ENCODE measurements at regions not wholly inside any gene's neighbourhood (a gene's known extent, or its start where the extent isn't known, plus 50 kb on each side); places are given as distances from the start of the nearest gene placed in this dataset.
A peak's percentile ranks its signal among the peaks of the same experiment; 100 is the strongest.

DNA sequence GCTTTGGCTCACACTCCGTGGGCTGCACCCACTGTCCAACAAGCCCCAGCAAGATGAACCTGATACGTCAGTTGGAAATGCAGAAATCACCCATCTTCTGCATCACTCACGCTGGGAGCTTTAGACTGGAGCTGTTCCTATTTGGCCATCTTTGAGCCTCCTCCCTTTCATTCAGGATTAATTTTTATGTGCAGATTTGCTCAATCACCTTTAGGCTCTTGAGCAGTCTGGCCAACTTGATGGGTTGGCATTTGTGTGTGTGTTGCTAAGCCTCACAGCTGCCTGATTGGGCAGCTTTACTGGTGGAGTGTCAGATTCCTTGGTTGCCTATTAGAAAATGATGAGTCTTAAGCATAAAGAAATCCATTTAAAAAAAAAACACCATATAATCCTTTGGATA lies 236.1 kb downstream of the KIF20B start:
- H3K4me3 ChIP-seq (ENCODE audit: low read depth, low read length) = no peak overlapping the region
- no peak for DNase-seq (ENCODE audit: low read depth)

DNA sequence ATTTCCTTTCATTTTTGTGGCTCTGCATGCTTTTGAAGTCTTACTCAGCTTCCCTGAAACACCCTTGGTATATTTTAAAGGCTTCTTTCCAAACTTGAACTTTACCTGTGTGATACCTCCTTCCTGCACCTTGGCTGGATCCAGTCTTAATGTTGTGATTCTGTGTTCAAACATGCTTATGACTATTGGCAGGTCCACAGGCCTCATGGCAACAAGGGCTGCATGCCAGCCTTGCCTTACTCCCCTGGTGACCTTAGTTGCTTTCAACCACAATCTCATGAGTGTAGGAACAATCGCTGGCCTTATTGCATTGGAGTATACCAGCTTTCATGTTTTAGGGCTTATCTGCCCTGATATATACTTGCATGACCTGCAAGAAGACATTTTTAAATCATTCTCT lies 238.7 kb downstream of the KIF20B start:
- DNase-seq (ENCODE audit: low read depth) = no peak
- no peak overlapping the region for H3K4me3 ChIP-seq (ENCODE audit: low read depth, low read length)

DNA sequence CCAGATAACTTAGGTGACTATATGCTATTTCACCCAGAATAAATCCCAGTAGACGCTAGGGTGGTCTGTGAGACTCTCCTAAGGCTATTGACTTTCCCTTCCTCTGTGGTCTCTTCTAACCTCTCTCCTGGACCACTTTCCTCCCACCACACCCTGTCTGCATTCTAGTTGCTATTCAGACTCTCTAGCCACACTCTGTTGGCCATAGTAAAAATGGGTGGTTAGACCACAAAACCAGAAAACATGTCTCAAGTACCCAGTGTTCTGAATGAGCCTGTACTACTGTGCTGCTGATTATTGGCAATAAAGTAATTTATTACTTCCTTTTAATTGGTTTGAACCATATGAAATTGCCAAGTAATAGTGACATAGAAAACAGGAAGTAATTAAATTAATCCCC lies 240.8 kb downstream of the KIF20B start:
- no peak for DNase-seq (ENCODE audit: low read depth)
- no peak overlapping the region for H3K4me3 ChIP-seq (ENCODE audit: low read depth, low read length)

DNA sequence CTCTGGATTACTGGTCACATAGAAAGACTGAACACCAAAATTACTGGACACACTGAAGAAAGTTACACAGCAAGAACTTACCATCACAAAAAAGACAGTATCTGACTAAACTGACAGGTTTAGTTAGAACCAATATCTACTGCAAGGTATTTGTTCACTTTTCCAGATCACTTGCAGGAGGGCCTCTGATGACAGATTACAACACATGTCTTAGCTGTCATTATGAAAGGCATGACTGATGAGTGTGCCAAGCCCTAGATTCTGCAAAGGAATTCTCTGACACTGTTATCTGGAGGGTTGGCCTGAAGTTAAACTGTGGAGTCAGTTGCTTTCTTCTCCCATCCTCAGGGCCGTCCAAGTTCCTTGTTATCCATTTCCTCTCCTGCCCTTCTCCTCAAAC lies 242.7 kb downstream of the KIF20B start:
- no peak overlapping the region for H3K4me3 ChIP-seq (ENCODE audit: low read depth, low read length)
- no peak for DNase-seq (ENCODE audit: low read depth)

DNA sequence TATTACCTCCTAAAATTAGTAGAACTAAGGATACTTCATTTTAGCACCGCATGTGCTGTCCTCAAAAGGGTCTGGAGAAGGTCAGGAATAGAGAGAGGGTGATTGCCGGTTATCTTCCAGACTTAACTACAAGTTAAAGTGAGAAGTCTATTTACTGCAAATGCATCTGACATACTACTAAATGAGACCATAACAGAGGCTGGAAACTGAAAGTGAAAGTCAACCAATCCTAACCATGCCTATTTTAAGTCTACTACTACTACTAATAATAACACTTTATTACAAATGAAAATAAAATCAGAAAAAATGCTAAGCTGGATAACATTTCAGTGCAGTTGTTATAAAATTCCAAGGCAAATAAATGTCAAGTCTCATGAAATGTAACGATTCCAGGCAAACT lies 244.7 kb downstream of the KIF20B start:
- H3K4me3 ChIP-seq (ENCODE audit: low read depth, low read length) = peak overlapping the region; percentile 5
- no peak for DNase-seq (ENCODE audit: low read depth)

DNA sequence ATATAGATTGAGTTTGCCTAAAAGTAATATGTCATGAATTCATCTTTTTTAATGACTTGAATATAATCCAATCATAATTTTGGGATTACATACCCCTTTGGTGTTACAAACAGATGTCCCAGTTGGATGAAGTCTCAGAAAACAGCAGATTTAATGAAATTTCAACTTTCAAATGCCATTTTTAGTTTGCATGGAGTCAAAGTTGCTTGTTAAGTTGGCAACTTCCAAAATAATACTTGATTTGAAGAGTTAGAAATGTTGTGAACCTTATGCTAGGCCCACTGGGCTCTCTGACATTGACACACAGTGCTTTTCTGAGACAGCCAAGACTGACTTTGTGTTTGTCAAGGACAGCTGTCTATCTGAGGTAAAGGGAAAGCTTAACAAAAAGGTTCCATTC lies 248.1 kb downstream of the KIF20B start:
- DNase-seq (ENCODE audit: low read depth) = no peak
- H3K4me3 ChIP-seq (ENCODE audit: low read depth, low read length) = no peak overlapping the region

DNA sequence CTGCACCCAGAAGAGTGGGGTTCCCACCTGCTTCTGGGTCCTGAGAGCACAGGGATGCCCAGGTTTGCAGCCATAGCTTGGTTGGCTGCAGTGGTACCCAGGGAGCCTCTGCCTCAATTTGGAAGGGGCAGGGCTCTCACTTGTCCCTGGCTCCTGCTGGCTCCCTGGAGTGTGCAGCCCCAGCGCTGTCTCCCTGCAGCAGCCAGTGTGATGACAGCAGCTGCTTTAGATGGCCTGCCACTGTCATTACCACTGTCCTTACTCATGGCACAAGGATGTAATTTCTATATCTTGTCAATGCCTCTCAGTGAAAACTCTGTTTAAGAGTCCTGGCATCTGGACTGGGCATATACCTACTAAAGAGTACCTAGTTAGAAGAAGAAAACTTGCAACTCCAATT lies 250.9 kb downstream of the KIF20B start:
- DNase-seq (ENCODE audit: low read depth) = no peak
- H3K4me3 ChIP-seq (ENCODE audit: low read depth, low read length) = no peak overlapping the region

DNA sequence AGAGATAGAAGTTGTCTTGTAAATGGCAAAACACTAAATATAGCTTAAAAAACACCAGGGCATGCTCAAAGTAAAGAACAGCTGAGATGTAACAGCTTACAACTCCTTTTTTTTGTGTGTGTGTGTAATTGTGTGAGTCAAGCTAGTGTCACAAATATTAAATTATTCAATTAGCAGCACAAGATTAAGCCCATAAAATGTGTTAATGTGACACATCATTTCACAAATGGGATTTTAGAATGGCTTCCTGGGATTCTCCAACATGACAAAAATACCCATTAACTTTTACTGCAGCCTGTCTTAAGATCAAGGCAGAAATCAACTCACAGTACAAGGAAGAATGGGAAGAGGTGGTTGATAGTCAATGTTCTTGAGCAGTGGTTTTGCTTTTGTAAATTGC lies 251.4 kb downstream of the KIF20B start:
- H3K4me3 ChIP-seq (ENCODE audit: low read depth, low read length) = no peak overlapping the region
- no peak for DNase-seq (ENCODE audit: low read depth)

DNA sequence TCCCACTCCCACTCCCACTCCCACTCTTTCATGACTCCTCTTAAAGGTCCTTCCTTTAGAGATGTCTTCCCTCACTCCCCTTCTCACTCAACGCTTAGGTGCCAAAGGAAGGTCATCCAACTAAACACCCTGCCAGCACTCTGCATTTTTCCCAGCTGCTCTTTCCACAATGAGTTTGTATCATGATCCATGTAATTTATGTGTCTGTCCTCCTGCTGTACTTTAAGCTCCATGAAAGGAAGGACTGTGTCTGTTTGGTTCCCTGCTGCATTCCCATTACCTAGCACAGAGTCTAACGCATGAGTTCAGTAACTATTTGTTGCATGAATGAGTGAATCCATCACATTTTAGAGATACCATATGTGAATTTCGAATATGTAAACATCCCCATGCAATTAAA lies 252.7 kb downstream of the KIF20B start:
- H3K4me3 ChIP-seq (ENCODE audit: low read depth, low read length) = no peak overlapping the region
- DNase-seq (ENCODE audit: low read depth) = no peak

DNA sequence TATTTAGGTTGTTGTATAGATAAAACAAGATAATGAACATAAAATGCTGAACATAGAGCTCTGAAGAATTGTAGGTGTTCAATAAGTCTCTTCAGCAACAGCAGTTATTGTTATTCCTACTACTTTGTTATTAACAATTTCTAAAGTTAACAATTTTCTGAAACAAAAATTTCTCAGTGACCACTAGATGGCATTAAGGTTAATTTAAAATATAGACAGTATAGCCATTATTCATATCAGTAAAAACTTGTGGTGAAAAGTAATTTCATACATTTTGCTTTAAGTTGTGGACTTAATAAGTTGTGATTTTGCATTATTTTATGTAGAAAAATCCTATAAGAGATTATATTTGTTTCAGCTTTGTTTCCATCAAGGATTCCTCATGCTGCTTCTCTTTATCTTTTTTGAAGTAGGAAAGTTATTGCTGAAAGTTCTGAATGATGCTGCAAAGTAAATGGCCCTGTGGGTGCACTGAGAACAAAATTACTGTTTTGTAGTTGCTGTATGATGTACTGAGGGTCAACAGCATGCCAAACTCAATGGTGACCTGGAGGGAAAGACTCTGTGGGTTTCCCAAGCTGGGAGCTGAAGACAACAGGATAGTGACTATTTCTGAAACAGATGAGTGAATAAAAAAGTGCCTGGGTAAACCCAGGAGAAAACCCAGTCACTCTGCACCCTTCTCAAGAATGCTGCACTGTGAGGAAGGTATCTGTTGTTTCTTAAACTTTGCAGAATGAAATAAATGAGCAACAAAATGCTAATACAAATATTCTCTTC lies 253.6 kb downstream of the KIF20B start:
- no peak for DNase-seq (ENCODE audit: low read depth)
- no peak overlapping the region for H3K4me3 ChIP-seq (ENCODE audit: low read depth, low read length)

DNA sequence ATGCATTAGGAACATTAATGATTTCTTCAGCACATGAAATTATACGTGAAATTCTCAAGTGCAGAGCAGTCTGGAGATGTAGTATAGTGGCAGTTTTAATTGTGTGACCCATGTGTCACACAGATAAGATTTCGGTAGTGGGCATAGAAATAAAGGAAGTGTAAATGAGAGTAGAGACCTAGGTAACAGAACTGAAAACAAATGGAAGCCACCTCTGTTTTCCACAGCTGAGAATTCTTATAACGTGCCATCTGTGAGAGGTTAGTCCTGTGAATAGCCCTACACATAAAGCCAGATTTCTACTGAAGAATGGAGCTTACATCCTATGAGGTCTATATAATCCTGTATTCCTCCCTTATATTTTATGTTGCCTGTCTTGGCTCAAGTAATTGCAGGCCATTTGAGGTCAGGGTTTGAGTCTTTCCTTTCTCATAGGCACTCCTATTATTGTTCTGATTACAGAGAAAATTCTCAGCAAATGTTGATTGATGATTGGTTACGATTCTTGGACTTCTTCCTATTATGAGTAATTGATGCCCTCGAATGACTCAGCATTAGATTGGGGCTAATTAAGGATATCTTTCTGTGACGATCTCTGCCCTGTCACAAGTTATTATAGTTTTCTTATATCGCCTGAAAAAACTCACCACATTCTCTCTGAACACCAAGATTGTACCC lies 258.2 kb downstream of the KIF20B start:
- no peak for DNase-seq (ENCODE audit: low read depth)
- no peak overlapping the region for H3K4me3 ChIP-seq (ENCODE audit: low read depth, low read length)

DNA sequence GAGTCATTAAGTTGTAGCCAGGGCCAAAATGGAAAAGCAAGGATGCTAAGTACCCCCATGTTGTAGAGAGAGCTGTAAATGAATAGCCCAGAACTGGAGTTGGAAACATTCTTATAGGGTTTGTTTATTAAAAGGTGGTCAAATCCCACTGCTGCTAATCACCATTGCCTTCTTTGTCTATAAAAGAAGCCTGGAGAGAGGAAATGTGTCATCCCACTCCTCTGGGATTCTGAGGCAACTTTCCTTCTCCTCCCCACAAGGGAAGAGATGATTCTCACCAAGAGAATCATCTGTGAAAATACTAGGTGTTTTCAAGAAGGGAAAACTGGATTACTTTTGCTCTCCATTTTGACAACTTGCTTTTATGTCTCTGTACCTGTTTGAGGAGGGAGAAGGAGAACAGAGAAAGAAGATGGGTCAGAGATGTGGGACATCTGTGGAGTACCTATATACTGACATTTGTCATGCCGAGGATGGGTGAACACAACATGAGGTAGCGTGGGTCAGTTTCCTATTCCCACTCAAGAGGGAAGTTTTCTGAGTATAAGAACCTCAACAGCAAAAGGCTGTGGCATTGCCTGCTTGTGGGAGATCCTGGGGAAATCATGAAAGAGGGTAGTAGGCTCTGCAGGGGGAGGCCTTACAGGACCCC lies 262.2 kb downstream of the KIF20B start:
- H3K4me3 ChIP-seq (ENCODE audit: low read depth, low read length) = no peak overlapping the region
- DNase-seq (ENCODE audit: low read depth) = no peak

DNA sequence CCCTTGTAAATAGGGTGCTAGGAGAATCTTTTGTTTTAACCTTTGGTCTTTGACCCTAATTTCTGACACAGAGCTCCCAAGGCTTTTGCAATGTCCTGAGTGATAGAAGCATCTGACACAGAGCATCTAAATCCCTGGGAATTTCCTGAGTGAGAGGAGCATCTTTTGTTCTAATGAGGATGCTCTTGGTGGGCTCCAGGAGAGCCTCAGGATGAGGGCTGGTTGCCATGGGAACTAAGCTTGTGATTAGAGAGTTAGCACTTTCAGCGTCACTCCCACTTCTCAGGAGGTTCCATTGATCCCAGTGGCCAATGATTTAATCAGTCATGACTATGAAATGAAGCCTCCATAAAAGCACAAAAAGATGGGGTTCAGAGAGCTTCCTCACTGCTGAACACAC lies 264.8 kb downstream of the KIF20B start:
- no peak overlapping the region for H3K4me3 ChIP-seq (ENCODE audit: low read depth, low read length)
- DNase-seq (ENCODE audit: low read depth) = no peak

DNA sequence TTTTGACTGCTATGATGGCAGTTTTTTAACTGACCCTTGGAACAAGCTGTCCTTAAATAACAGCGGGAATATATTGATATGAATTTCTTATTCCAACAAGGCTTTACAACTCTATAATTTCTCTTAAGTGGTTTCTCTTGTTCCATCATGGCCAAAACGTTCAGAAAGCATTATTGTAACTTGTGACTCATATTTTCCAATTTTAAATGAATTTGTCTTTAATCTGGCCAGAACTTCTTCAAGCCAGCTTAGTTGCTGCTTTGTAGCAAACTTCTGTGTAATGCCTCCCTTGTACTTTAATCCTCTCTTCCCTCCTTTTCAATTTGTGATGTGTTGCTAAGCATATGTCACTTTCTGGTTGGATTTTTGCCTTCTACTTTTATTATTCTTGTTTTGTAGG lies 271.9 kb downstream of the KIF20B start:
- DNase-seq (ENCODE audit: low read depth) = no peak
- H3K4me3 ChIP-seq (ENCODE audit: low read depth, low read length) = no peak overlapping the region

DNA sequence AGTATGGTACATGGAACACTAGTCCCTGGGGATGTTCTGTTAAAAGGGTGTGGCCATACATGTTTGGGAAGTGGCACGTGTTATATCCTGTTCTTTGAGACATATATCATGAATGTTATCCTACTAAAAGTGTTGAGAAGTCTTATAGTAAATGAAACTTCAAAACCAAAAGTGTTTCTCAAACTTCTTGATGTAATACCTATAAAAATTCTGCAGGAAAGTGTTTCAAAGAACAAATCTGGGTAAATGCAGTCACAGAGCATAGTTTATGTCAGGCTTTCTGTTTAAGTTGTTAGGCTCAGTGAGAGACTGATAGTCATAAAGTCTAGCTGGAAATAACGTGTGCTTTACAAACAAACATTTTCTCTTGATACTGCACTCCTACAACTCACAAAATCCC lies 273.7 kb downstream of the KIF20B start:
- DNase-seq (ENCODE audit: low read depth) = no peak
- H3K4me3 ChIP-seq (ENCODE audit: low read depth, low read length) = no peak overlapping the region

DNA sequence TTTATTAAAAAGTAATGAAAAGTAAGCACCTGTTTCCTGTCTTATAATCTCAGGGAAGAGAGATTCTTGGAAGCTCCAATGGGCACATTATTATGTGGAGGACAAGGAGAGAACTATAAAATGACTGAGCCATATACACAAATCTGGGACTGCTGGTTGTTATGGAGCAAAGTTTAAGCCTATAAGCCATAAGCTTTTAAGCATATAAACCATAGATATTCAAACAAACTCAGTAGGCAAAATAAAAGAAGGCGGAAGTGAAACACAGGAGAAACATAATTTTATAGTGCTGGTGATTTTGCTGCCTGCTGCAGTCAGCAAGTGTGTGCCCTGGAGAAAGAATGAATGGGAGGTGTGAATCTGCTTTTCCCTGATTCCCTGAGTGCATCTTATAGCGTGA lies 274.4 kb downstream of the KIF20B start:
- H3K4me3 ChIP-seq (ENCODE audit: low read depth, low read length) = no peak overlapping the region
- DNase-seq (ENCODE audit: low read depth) = no peak

DNA sequence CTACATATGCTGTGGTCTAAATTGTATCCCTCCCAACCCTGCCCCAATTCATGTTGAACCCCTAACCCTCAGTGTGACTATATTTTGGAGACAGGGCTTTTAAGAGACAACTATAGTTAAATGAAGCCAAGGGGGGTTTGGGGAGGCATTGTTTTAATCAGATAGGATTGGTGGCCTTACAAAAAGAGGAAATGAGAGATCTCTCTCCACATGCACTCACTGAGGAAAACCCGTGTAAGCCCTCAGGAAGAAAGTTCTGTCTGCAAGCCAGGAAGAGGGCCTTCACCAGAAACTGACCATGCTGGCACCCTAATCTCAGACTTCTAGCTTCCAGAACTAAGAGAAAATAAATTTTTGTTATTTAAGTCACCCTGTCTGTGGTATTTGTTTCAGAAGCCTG lies 276.7 kb downstream of the KIF20B start:
- no peak for DNase-seq (ENCODE audit: low read depth)
- H3K4me3 ChIP-seq (ENCODE audit: low read depth, low read length) = no peak overlapping the region

DNA sequence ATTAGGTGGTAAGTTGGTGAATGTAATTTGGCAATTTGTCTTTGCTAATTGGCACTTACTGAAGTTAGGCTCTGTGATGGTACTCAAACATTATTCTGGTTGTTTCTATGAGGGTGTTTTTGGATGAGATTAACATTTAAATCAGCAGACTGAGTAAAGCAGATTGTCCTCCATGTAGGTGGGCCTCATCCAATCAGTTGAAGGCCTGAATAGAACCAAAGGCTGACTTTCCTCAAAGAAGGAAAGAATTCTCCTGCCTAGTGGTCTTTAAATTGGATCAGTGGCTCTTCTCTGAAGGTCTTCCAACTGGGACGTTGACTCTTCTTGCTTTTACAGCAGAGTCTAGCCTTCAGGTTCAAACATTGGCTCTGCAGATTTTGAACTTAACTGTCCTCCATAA lies 278.3 kb downstream of the KIF20B start:
- H3K4me3 ChIP-seq (ENCODE audit: low read depth, low read length) = no peak overlapping the region
- no peak for DNase-seq (ENCODE audit: low read depth)

DNA sequence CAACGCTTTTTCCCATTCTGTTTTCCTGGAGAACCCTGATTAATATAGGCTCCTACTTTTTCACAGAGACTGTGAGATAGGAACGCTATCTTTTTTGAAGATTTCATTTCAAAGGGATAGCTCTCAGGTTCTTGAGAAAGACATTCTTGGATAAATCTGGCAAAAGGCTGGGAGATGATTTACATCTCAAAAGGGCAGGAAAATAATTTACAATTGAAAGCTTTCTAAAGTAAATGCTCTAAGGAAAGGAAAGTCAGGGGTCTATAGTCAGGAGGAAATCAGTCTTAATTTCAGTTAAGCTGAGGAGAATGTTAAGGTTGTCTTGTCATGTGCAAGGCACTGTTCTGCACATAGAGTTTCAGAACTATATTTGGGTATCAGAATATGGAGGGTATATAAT lies 278.8 kb downstream of the KIF20B start:
- H3K4me3 ChIP-seq (ENCODE audit: low read depth, low read length) = no peak overlapping the region
- no peak for DNase-seq (ENCODE audit: low read depth)

DNA sequence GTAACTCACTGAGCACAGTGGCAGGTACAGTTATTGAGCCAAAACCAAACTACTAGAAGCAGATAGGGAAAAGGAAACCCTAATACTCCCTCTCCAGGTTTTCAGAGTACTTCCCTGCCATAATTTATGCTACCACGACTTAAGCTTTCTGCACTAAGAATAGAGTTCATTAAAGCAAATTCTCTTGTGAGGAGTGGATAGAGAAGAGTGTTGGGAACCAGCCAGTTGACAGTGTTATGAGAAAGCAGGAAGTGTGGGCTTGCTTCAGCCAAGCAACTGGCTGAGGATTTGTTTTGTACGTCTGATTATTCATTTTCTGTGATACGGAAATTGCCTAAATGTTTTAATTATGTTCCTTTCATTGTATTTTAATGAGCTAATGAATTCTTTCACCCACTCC lies 280.5 kb downstream of the KIF20B start:
- no peak overlapping the region for H3K4me3 ChIP-seq (ENCODE audit: low read depth, low read length)
- DNase-seq (ENCODE audit: low read depth) = peak; percentile 3

DNA sequence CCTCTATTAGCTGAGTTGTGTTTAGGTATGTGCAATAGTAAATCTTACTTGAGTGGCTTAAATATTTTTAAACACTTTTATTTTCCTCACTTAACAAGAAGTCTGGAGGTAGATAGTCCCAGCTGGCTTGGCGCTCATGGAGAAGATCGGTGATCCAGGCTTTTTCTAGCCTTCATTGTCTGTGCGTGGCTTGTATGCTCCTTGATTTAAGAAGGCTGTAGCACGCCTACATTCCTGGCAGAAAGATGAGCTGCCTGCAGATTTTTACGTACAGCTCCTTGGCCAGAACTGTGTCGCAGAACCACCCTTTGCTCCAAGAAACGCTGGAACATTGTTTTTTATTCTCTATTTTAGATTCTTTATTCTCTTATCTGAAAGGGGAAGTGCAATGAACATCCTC lies 284.1 kb downstream of the KIF20B start:
- DNase-seq (ENCODE audit: low read depth) = no peak
- H3K4me3 ChIP-seq (ENCODE audit: low read depth, low read length) = no peak overlapping the region

Data from skeletal muscle cell (primary cell).